PC-3 (cell line): ENCODE measurements at regions not wholly inside any gene's neighbourhood (a gene's known extent, or its start where the extent isn't known, plus 50 kb on each side); places are given as distances from the start of the nearest gene placed in this dataset.

Experiments used
- ATAC-seq: fragments of 200-7000 bp; cut with Tn5 transposase; 2 replicates; pipeline ENCODE4 v1.9.1; 2020; ENCODE audit warnings: mild to moderate bottlenecking, moderate library complexity
- BruUV-seq: library from RNA; stranded (reverse); fragments of 400-500 nt; replicated peaks from 2 replicates; lab custom pipeline; 2021; lab: Mats Ljungman, UMichigan
- CTCF ChIA-PET: fragments of 300-600 bp; sonication (Branson Sonifier 250); formaldehyde crosslinking; loops from one replicate; lab custom pipeline; 2022; ENCODE audit warnings: antibody characterized with exemption; lab: Charles Lee
- POLR2A ChIA-PET: fragments of 300-600 bp; sonication (Branson Sonifier 250); formaldehyde crosslinking; loops from one replicate; lab custom pipeline; 2022; ENCODE audit warnings: antibody characterized with exemption; ENCODE audit not compliant: unreplicated experiment; lab: Charles Lee
- DNase-seq: peaks from one replicate; pipeline ENCODE4 v3.0.0-alpha.2; 2015
- H2AFZ ChIP-seq: fragments of 300-600 bp; sonication (generic); 2 replicates; pipeline ENCODE4 v1.6.0; 2016; ENCODE audit warnings: antibody characterized with exemption, low read length
- H3F3A ChIP-seq: fragments of 300-600 bp; sonication (generic); one replicate; pipeline ENCODE4 v1.6.0; 2017; ENCODE audit warnings: antibody characterized with exemption, low read length, control low read depth, mild to moderate bottlenecking; ENCODE audit not compliant: unreplicated experiment
- H3K27ac ChIP-seq: fragments of 300-600 bp; sonication (generic); 2 replicates; pipeline ENCODE4 v1.5.1; 2016; ENCODE audit warnings: mild to moderate bottlenecking, low read length
- H3K27me3 ChIP-seq: fragments of 300-600 bp; sonication (generic); 2 replicates; pipeline ENCODE4 v1.6.1; 2016; ENCODE audit warnings: low read length, mixed read lengths
- H3K36me3 ChIP-seq: fragments of 300-600 bp; sonication (generic); 2 replicates; pipeline ENCODE4 v1.6.1; 2016; ENCODE audit warnings: low read depth, mixed run types, low read length, mixed read lengths
- H3K4me1 ChIP-seq: fragments of 300-600 bp; sonication (generic); 2 replicates; pipeline ENCODE4 v1.5.1; 2016; ENCODE audit warnings: low read length; ENCODE audit not compliant: insufficient read depth
- H3K4me2 ChIP-seq: fragments of 300-600 bp; sonication (generic); 2 replicates; pipeline ENCODE4 v1.6.0; 2016; ENCODE audit warnings: low read length
- H3K4me3 ChIP-seq: fragments of 300-600 bp; sonication (generic); 2 replicates; pipeline ENCODE4 v1.5.1; 2016; ENCODE audit warnings: mild to moderate bottlenecking, low read length, mixed read lengths
- H3K79me2 ChIP-seq: fragments of 300-600 bp; sonication (generic); 2 replicates; pipeline ENCODE4 v1.6.1; 2017; ENCODE audit warnings: low read length, mixed read lengths
- H3K9ac ChIP-seq: fragments of 300-600 bp; sonication (generic); 2 replicates; pipeline ENCODE4 v1.6.0; 2016; ENCODE audit warnings: mild to moderate bottlenecking, low read length
- H3K9me2 ChIP-seq: fragments of 300-600 bp; sonication (generic); replicated peaks from 2 replicates; pipeline ENCODE4 v1.6.1; 2016; ENCODE audit warnings: mixed run types, low read length, mixed read lengths
- H3K9me3 ChIP-seq: fragments of 300-600 bp; sonication (generic); 2 replicates; pipeline ENCODE4 v1.6.1; 2016; ENCODE audit warnings: low read length, mixed read lengths
- H4K20me1 ChIP-seq: fragments of 300-600 bp; sonication (generic); 2 replicates; pipeline ENCODE4 v1.6.1; 2016; ENCODE audit warnings: low read length, mixed read lengths
- EZH2 ChIP-seq: fragments of 300-600 bp; sonication (generic); IDR thresholded peaks from one replicate; pipeline ENCODE4 v1.6.1; 2017; ENCODE audit warnings: antibody characterized with exemption, mild to moderate bottlenecking, low read length; ENCODE audit not compliant: unreplicated experiment
- EZH2phosphoT487 ChIP-seq: fragments of 300-600 bp; sonication (generic); IDR thresholded peaks from 2 replicates; pipeline ENCODE4 v1.6.1; 2018; ENCODE audit warnings: mild to moderate bottlenecking, antibody characterized with exemption, low read length, borderline replicate concordance
- intact Hi-C: fragments of 100-400 bp; cut with micrococcal nuclease; formaldehyde crosslinking; loops from 2 replicates; pipeline ENCODE4 v1.9.0; 2023
- TF ChIP-seq, protein P1 (sequence below): fragments of 300-600 bp; sonication (generic); conservative IDR thresholded peaks from 2 replicates; pipeline ENCODE4 v1.5.1; 2017; ENCODE audit warnings: antibody characterized with exemption, low read depth, mild to moderate bottlenecking, low read length

DNA sequence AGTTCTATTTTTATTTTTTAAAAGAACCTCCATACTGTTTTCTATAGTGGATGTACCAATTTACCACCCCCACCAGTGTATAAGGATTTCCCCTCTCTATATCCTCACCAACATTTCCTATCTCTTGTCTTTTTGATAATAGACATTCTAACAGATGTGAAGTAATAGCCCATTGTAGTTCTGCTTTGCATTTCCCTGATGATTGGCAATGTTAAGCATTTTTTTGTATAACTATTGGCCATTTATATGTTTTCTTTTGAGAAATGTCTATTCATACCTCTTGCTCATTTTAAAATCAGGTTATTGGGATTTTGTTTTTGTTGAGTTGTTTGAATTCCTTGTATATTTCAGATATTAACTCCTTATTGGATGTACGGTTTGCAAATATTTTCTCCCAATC is 251.1 kb upstream of the HTR2C start:
- POLR2A ChIA-PET, result no interaction called here
- H3K27ac ChIP-seq, result no peak overlapping the region
- H3K9ac ChIP-seq, result no peak overlapping the region
- ATAC-seq (no peak), DNase-seq (no peak)
- H3K4me3 ChIP-seq, result no peak overlapping the region
- H3K36me3 ChIP-seq, result no peaks in the 10 kb centered on the region
- no peaks in the 10 kb centered on the region for H3K4me1 ChIP-seq
- BruUV-seq, result no TSS peak
- H3K27me3 ChIP-seq, result no peaks in the 10 kb centered on the region
- no peaks in the 10 kb centered on the region for H4K20me1 ChIP-seq
- H2AFZ ChIP-seq, result no peak overlapping the region
- H3F3A ChIP-seq, result no peaks in the 10 kb centered on the region
- TF ChIP-seq EZH2phosphoT487 (no peak), EZH2 (no peak)
- TF ChIP-seq, protein P1, sequence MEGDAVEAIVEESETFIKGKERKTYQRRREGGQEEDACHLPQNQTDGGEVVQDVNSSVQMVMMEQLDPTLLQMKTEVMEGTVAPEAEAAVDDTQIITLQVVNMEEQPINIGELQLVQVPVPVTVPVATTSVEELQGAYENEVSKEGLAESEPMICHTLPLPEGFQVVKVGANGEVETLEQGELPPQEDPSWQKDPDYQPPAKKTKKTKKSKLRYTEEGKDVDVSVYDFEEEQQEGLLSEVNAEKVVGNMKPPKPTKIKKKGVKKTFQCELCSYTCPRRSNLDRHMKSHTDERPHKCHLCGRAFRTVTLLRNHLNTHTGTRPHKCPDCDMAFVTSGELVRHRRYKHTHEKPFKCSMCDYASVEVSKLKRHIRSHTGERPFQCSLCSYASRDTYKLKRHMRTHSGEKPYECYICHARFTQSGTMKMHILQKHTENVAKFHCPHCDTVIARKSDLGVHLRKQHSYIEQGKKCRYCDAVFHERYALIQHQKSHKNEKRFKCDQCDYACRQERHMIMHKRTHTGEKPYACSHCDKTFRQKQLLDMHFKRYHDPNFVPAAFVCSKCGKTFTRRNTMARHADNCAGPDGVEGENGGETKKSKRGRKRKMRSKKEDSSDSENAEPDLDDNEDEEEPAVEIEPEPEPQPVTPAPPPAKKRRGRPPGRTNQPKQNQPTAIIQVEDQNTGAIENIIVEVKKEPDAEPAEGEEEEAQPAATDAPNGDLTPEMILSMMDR, result no peak
- H3K79me2 ChIP-seq, result no peaks in the 10 kb centered on the region
- CTCF ChIA-PET, result no interaction called here
- no peaks in the 10 kb centered on the region for H3K9me3 ChIP-seq
- no peak overlapping the region for H3K4me2 ChIP-seq
- intact Hi-C loops, result no loop called here
- H3K9me2 ChIP-seq, result no peaks in the 10 kb centered on the region

- no peak for DNase-seq
- Histone ChIP-seq H3K27me3 (no peaks in the 10 kb centered on the region), H3K4me3 (no peak overlapping the region), H2AFZ (no peak overlapping the region), H3K36me3 (no peaks in the 10 kb centered on the region), H3K79me2 (no peaks in the 10 kb centered on the region), H3K27ac (no peak overlapping the region), H3K9me3 (no peaks in the 10 kb centered on the region), H3K4me2 (no peak overlapping the region), H3K9me2 (no peaks in the 10 kb centered on the region), H3K9ac (no peak overlapping the region), H4K20me1 (no peaks in the 10 kb centered on the region), H3F3A (no peaks in the 10 kb centered on the region), H3K4me1 (no peaks in the 10 kb centered on the region)
- ChIA-PET CTCF (no interaction called here), POLR2A (no interaction called here)
- intact Hi-C loops, result no loop called here
- BruUV-seq, result no TSS peak
- no peak for TF ChIP-seq EZH2phosphoT487
- TF ChIP-seq, protein P1, result no peak
- no peak for TF ChIP-seq EZH2
- ATAC-seq, result no peak
Measured at GRCh38 chrX:114334473-114334982, 249.4 kb upstream of the HTR2C start.

DNA sequence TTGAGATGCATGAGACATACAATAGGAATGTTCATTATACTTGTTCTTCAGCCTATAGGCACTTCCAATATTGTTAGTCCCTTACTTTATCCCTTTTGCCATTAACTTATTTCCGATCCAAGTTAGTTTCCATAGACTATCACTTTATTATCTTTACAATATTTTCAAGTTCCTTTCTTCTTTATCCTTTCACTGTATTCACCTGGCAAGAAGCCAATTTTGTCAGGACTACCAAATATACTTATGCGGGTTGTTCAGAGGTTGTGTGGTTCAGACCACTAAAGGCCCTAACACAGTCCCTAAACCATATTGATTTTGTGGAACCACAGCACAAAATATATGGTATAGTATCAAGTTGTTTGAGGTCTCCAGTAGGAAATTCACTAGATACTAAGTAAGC is 245.0 kb upstream of the HTR2C start:
- no peak overlapping the region for H3K9ac ChIP-seq
- BruUV-seq, result no TSS peak

More for the DNA sequence above, 245.0 kb upstream of the HTR2C start:
- Histone ChIP-seq H3K27me3 (no peaks in the 10 kb centered on the region), H3K9me2 (no peaks in the 10 kb centered on the region), H3K36me3 (no peaks in the 10 kb centered on the region), H3K4me2 (no peak overlapping the region), H4K20me1 (no peaks in the 10 kb centered on the region), H3K27ac (no peak overlapping the region), H3F3A (no peaks in the 10 kb centered on the region), H2AFZ (no peak overlapping the region), H3K9me3 (no peaks in the 10 kb centered on the region), H3K79me2 (no peaks in the 10 kb centered on the region), H3K4me3 (no peak overlapping the region), H3K4me1 (no peaks in the 10 kb centered on the region)
- ATAC-seq, result no peak
- ChIA-PET CTCF (no interaction called here), POLR2A (no interaction called here)
- DNase-seq, result no peak
- TF ChIP-seq, protein P1, result no peak
- TF ChIP-seq EZH2phosphoT487, result no peak
- intact Hi-C loops, result no loop called here
